Activated naive CD4-positive, alpha-beta T cell treated with anti-CD3 and anti-CD28 coated beads, Interleukin-2, amount 10 ng/mL, durations not matched to agents 7 days and 5 days (primary cell): ENCODE measurements at regions not wholly inside any gene's neighbourhood (a gene's known extent, or its start where the extent isn't known, plus 50 kb on each side); places are given as distances from the start of the nearest gene placed in this dataset.

Experiments
- CTCF ChIA-PET: fragments of 350-600 bp; sonication (Branson Sonifier 250); formaldehyde crosslinking; loops from one replicate; lab custom pipeline; 2021; ENCODE audit warnings: antibody characterized with exemption; lab: Charles Lee
- DNase-seq: peaks from one replicate; pipeline ENCODE4 v3.0.0-alpha.2; 2020
- H3K27ac Mint-ChIP-seq: one replicate; pipeline ENCODE4 v1.8.0; 2021; ENCODE audit warnings: mild to moderate bottlenecking, moderate library complexity, mixed read lengths
- H3K27me3 Mint-ChIP-seq: one replicate; pipeline ENCODE4 v1.8.0; 2021; ENCODE audit warnings: mild to moderate bottlenecking, mixed read lengths
- H3K36me3 Mint-ChIP-seq: one replicate; pipeline ENCODE4 v1.8.0; 2021; ENCODE audit warnings: mixed read lengths
- H3K4me1 Mint-ChIP-seq: one replicate; pipeline ENCODE4 v1.8.0; 2021; ENCODE audit warnings: mixed read lengths
- H3K4me3 Mint-ChIP-seq: one replicate; pipeline ENCODE4 v1.8.0; 2021; ENCODE audit warnings: mild to moderate bottlenecking, moderate library complexity, mixed read lengths
- H3K9me3 Mint-ChIP-seq: one replicate; pipeline ENCODE4 v1.8.0; 2021; ENCODE audit warnings: mixed read lengths

DNA sequence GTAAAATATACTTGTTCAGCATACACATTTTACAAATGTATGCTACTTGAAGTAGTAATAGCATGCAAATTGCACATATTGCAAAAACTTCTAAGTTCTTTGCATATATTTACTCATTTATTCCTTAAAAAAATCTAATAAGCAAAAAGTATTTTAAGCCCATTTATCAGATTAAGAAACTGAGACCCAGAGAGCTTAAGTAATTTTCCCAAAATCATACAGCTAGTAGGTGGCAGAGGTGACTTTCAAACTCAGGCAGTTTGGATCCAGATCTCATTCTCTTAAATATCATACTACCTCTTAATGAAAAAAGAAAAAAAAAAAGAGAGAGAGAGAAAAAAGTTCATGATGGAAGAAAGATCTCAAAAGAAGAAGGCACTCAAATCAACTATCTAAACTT, 157.9 kb downstream of the RPS12 start:
- H3K9me3 Mint-ChIP-seq, result no peaks in the 10 kb centered on the region
- no peak overlapping the region for H3K4me3 Mint-ChIP-seq
- no peak overlapping the region for H3K27ac Mint-ChIP-seq
- H3K4me1 Mint-ChIP-seq, result no peaks in the 10 kb centered on the region
- no peaks in the 10 kb centered on the region for H3K36me3 Mint-ChIP-seq
- no peak for DNase-seq
- CTCF ChIA-PET, result interaction anchor here (0.5 to 1.2 kb wide), 2 partner anchors 14 to 692 kb away, joined by 3 to 4 read pairs; no protein-coding TSS in a partner anchor
- peaks cover 15% of the 10 kb centered on the region for H3K27me3 Mint-ChIP-seq

DNA sequence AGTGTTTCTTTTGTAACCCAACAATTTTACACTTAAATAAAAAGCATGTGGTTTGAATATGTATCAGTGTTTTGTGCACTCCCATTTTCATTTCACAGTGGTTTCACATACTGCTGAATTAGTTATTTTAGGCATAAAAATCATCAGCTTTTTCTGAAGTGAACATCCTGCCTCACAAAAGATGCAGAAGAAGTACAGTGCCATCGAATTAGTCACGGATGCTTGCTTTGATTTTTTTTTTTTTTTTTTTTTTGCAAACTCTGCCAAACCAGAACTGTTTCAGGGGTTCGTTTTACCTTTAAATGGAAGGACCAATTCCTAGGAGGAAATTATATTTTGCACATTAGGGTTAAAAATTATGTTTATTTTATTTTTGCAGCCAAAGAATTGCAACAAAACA, 158.6 kb downstream of the RPS12 start:
- CTCF ChIA-PET, result no interaction called here
- Mint-ChIP-seq H3K4me1 (no peaks in the 10 kb centered on the region), H3K27me3 (peaks cover 15% of the 10 kb centered on the region), H3K4me3 (no peak overlapping the region), H3K27ac (no peak overlapping the region), H3K36me3 (no peaks in the 10 kb centered on the region), H3K9me3 (no peaks in the 10 kb centered on the region)
- no peak for DNase-seq

DNA sequence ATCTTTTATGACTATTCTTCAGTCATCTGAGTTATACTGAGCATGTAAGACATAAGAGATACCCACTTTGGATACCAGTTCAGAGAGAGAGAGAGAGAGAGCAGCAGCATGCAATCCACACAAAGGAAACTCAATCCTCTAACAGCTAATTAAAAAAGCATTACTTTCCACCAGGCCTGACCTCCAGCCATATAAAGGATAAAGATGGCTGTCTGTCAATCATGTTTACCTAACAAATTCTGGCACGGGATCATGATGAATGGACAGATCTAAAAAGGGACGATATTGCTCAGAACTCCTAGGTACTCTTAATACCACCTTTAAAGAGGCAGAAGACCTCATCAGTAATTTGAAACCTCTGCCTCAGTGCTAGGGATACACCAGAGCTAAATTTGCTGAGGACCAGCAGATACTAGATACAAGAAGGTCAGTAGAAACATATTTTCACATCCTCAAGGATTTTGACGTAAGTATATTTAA, 159.2 kb downstream of the RPS12 start:
- Mint-ChIP-seq H3K4me1 (no peaks in the 10 kb centered on the region), H3K9me3 (no peaks in the 10 kb centered on the region), H3K4me3 (no peak overlapping the region), H3K27me3 (peaks cover 17% of the 10 kb centered on the region), H3K27ac (no peak overlapping the region), H3K36me3 (no peaks in the 10 kb centered on the region)
- CTCF ChIA-PET, result interaction anchor here (0.8 kb wide), 1 partner anchor 11 kb away, joined by 3 read pairs; no protein-coding TSS in a partner anchor
- no peak for DNase-seq

DNA sequence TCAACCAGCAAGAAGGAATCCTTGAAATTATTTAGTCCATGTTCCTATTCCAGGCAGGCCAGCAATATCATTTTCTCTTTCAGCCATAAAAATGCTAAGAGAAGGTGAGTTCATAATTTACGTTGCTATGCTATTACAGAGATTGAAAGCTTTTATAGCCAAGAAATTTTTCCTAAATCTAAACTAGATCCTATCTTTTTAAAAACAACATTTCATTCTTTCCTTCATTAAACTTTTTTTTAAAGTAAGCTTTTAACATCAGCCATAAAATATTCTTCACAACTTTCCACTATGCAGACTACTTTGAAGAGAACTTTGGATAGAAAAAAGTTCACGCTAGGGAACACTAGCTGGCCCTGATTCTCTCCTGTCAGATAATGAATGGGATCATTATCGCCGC, 159.8 kb downstream of the RPS12 start:
- no peaks in the 10 kb centered on the region for H3K9me3 Mint-ChIP-seq
- H3K4me3 Mint-ChIP-seq, result no peak overlapping the region
- CTCF ChIA-PET, result interaction anchor here (0.8 kb wide), 1 partner anchor 12 kb away, joined by 3 read pairs; no protein-coding TSS in a partner anchor
- no peak for DNase-seq
- peaks cover 13% of the 10 kb centered on the region for H3K27me3 Mint-ChIP-seq
- no peaks in the 10 kb centered on the region for H3K4me1 Mint-ChIP-seq
- no peak overlapping the region for H3K27ac Mint-ChIP-seq
- H3K36me3 Mint-ChIP-seq, result no peaks in the 10 kb centered on the region

DNA sequence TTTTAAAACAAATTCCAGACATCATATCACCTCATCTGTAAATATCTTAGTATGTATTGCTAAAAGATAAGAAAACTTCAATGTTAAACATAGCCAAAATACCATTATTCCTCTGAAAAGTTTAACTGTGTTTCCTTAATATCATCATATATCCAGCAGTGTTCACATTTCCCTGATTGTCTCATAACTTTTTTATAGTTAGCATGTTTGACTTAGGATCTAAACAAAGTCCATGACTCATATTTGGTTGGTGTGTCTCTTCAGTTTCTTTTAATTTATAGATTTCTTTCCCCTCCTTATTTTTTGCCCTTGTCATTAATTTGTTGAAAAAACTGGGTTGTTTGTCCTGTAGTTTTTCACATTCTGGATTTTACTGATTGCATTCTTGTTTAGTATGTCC, 163.0 kb downstream of the RPS12 start:
- Mint-ChIP-seq H3K4me1 (no peaks in the 10 kb centered on the region), H3K27ac (no peak overlapping the region), H3K36me3 (no peaks in the 10 kb centered on the region), H3K27me3 (peaks cover 4% of the 10 kb centered on the region), H3K9me3 (no peaks in the 10 kb centered on the region), H3K4me3 (no peak overlapping the region)
- CTCF ChIA-PET, result interaction anchor here (1.2 kb wide), 1 partner anchor 15 kb away, joined by 4 read pairs; no protein-coding TSS in a partner anchor
- DNase-seq, result no peak

DNA sequence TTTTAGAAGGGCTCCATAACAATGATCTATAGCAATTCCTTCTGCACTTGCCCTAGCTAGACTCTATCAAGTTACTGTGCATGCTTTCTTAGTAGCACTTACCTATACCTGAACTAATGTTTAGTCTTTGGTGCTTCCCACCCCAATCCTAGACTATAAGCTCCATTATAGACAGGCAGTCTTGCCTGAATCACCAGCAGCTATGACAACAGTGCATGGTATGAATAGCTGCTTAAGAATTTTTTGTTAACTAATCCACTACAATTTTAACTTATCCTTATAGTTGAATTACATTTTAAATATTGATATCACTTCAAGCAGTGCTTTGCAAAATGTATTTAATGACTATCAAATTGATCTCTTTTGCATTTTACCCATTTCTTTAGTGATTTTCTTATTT, 164.3 kb downstream of the RPS12 start:
- no peak for DNase-seq
- no peaks in the 10 kb centered on the region for H3K36me3 Mint-ChIP-seq
- H3K4me1 Mint-ChIP-seq, result no peaks in the 10 kb centered on the region
- CTCF ChIA-PET, result interaction anchor here (1.2 kb wide), 1 partner anchor 16 kb away, joined by 4 read pairs; no protein-coding TSS in a partner anchor
- no peaks in the 10 kb centered on the region for H3K9me3 Mint-ChIP-seq
- H3K27me3 Mint-ChIP-seq, result peaks cover 4% of the 10 kb centered on the region
- no peak overlapping the region for H3K27ac Mint-ChIP-seq
- no peak overlapping the region for H3K4me3 Mint-ChIP-seq

DNA sequence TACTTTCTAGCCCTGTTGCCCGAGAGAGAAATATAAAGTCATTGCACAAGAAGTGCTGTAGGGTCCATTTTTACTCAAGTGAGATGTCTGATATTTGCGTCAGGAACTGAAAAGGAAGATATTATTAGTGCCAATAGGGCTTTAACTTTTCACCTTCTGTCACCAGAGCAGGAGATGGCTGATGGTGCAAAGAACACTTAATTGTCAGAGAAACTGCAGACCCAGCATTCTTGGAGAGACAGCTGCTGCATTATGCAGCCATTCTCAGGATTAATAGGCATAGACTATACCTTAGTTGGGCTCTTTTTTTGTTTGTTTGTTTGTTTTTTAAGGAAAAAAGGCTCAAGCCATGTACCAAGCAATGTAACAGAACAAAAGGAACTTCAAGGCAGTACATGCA, 179.4 kb downstream of the RPS12 start:
- H3K4me3 Mint-ChIP-seq, result no peak overlapping the region
- H3K36me3 Mint-ChIP-seq, result no peaks in the 10 kb centered on the region
- no peak for DNase-seq
- no peaks in the 10 kb centered on the region for H3K9me3 Mint-ChIP-seq
- no peaks in the 10 kb centered on the region for H3K27me3 Mint-ChIP-seq
- CTCF ChIA-PET, result no interaction called here
- no peaks in the 10 kb centered on the region for H3K4me1 Mint-ChIP-seq
- H3K27ac Mint-ChIP-seq, result no peak overlapping the region

DNA sequence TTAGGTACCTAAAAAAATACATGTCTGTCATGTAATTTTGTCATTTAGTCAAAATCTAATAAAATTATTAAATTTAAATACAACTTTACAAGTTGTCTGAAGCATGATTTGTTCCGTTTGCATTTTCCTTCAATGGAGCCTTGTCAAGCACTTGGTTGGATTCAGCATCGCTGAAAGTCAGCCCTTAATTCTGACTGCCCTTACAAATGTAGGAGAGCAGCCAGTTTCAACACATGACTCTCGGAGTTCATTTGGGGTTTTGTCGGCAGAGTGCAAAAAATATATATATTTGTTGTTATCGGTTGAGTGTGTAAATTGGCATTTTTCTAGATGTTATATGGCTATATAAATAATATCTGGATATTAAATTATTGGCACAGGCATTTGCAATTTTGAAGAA, 180.6 kb downstream of the RPS12 start:
- no peak overlapping the region for H3K4me3 Mint-ChIP-seq
- CTCF ChIA-PET, result no interaction called here
- H3K27ac Mint-ChIP-seq, result no peak overlapping the region
- no peaks in the 10 kb centered on the region for H3K9me3 Mint-ChIP-seq
- H3K4me1 Mint-ChIP-seq, result no peaks in the 10 kb centered on the region
- no peaks in the 10 kb centered on the region for H3K27me3 Mint-ChIP-seq
- DNase-seq, result no peak
- no peaks in the 10 kb centered on the region for H3K36me3 Mint-ChIP-seq

DNA sequence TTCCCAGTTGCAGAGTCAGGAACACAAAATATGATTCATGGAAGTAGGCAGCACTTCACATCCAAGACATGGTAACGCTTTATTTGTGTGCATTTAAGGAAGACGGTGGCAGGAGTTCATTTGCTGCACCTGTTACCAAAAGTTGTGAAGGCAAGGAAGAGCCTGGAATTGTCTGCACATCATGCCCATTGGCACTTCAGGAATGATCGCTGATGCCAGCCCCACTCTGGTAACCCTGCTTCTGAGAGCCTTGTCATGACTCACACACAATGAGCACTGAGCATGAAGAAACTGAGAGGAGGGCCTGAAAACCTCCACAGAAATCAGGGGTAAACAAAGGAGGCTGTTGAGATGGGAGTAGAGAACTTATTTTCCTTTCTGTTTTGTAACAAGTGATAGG, 181.1 kb downstream of the RPS12 start:
- CTCF ChIA-PET, result no interaction called here
- Mint-ChIP-seq H3K27me3 (no peaks in the 10 kb centered on the region), H3K4me1 (no peaks in the 10 kb centered on the region), H3K4me3 (no peak overlapping the region), H3K9me3 (no peaks in the 10 kb centered on the region), H3K36me3 (no peaks in the 10 kb centered on the region), H3K27ac (no peak overlapping the region)
- DNase-seq, result no peak

DNA sequence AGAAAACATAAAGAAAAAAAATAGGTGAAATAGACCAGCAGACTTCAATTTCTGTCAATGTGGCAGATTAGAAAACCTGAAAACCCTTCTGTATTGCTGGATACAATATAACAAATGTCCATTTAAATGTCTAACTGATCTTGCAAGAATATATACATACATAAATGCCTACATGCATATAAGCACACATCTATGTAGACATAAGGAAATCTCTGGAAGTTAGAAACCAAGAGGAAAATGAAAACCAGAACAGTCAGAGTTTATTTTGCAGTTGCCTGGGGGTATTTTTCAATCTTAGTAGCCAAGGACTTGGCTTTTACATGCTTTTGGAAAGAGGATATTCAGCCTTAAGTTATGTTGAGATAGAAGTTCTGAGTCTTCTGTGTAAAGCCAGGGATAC, 184.0 kb downstream of the RPS12 start:
- no peak overlapping the region for H3K4me3 Mint-ChIP-seq
- DNase-seq, result no peak
- CTCF ChIA-PET, result no interaction called here
- H3K36me3 Mint-ChIP-seq, result no peaks in the 10 kb centered on the region
- H3K4me1 Mint-ChIP-seq, result no peaks in the 10 kb centered on the region
- no peak overlapping the region for H3K27ac Mint-ChIP-seq
- H3K9me3 Mint-ChIP-seq, result no peaks in the 10 kb centered on the region
- H3K27me3 Mint-ChIP-seq, result no peaks in the 10 kb centered on the region

DNA sequence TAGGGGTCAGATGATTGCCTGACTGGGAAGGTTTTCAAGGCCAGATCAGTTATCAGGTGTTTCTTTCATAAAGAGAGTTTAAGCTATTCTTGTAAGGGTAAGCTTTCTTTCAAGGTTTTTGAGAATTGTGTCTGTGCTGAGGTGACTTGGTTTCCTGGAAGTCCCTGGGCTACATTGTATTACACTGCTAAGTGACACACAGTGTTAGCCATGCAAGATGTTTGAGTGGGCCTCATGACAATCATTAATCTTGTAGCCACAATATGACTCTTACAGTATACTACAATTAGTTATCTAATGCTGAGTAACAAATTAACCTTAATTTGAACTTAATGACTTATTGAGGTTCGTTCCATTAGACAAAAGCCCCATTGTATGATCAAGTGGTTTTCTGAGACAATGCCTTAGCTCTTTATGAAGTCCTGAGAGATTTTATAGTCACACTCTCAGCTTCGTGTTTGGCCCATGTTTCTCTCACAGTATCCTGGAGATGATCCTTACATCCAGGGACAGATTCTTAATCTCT, 186.7 kb downstream of the RPS12 start:
- Mint-ChIP-seq H3K4me3 (no peak overlapping the region), H3K4me1 (no peaks in the 10 kb centered on the region), H3K36me3 (no peaks in the 10 kb centered on the region), H3K27me3 (no peaks in the 10 kb centered on the region), H3K27ac (no peak overlapping the region), H3K9me3 (no peaks in the 10 kb centered on the region)
- CTCF ChIA-PET, result no interaction called here
- no peak for DNase-seq

DNA sequence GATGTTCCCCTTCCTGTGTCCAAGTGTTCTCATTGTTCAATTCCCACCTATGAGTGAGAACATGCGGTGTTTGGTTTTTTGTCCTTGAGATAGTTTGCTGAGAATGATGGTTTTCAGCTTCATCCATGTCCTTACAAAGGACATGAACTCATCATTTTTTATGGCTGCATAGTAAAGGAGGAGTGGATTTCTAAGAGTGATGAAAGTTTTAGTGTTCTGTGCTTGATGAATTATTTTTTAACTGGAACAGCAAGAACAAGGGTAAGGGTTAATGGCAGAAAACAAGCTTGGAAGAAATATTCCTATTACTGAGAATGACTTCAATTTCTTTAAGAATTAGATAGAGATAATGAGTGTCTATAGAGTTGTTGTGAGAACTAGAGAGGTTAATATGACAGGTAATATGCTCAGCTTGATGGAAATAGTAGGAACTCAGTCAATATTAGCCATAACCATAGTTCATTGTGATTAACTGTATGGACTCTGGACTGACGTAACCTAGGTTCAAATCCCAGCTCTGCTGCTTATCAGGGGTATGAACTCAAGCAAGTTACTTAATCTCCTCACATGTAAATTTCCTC, 190.0 kb downstream of the RPS12 start:
- Mint-ChIP-seq H3K9me3 (no peaks in the 10 kb centered on the region), H3K4me3 (no peak overlapping the region), H3K27ac (no peak overlapping the region), H3K4me1 (no peaks in the 10 kb centered on the region), H3K36me3 (no peaks in the 10 kb centered on the region), H3K27me3 (no peaks in the 10 kb centered on the region)
- no peak for DNase-seq
- CTCF ChIA-PET, result no interaction called here

DNA sequence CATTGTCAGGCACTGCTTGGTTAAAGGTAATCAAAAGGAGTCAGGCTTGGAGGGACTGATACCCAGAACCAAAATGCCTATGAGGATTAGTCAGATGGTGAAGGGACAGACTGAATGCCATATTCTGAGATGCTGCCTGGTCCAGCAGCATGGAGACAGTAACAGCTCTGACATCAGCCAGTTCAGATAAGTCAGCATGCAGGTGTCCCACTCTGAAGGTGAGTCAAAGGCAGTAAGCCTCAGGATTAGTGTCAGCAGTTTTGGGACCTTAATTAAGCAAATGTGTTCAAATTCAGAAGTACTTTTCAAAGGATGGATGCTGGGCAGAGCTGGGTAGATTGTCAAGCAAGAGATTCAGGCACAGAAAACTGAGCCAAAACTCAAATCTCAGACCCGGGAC, 198.4 kb downstream of the RPS12 start:
- H3K36me3 Mint-ChIP-seq, result no peaks in the 10 kb centered on the region
- no peak overlapping the region for H3K27ac Mint-ChIP-seq
- DNase-seq, result no peak
- no peaks in the 10 kb centered on the region for H3K27me3 Mint-ChIP-seq
- CTCF ChIA-PET, result no interaction called here
- no peaks in the 10 kb centered on the region for H3K9me3 Mint-ChIP-seq
- H3K4me3 Mint-ChIP-seq, result no peak overlapping the region
- no peaks in the 10 kb centered on the region for H3K4me1 Mint-ChIP-seq

DNA sequence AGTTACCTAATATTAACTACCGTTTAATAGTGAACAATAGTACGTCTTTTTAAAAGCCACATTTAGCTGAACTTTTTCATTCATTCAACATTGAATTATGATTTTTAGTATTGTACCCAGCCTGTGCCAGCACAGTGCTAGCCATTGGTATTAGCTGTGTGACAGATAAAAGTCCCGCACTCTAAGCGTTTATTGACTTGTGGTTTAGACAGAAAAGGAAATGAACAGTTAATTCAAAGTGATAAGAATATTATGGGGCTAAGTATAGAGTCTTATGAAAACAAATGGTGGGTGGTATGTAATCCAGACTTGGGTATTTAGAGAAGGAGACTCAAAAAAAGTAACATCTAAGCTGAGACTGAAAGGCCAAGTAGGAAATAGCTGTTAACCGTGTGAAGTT, 202.3 kb downstream of the RPS12 start:
- DNase-seq, result no peak
- no peaks in the 10 kb centered on the region for H3K9me3 Mint-ChIP-seq
- CTCF ChIA-PET, result no interaction called here
- no peak overlapping the region for H3K4me3 Mint-ChIP-seq
- H3K27me3 Mint-ChIP-seq, result no peaks in the 10 kb centered on the region
- no peaks in the 10 kb centered on the region for H3K4me1 Mint-ChIP-seq
- H3K36me3 Mint-ChIP-seq, result no peaks in the 10 kb centered on the region
- no peak overlapping the region for H3K27ac Mint-ChIP-seq

DNA sequence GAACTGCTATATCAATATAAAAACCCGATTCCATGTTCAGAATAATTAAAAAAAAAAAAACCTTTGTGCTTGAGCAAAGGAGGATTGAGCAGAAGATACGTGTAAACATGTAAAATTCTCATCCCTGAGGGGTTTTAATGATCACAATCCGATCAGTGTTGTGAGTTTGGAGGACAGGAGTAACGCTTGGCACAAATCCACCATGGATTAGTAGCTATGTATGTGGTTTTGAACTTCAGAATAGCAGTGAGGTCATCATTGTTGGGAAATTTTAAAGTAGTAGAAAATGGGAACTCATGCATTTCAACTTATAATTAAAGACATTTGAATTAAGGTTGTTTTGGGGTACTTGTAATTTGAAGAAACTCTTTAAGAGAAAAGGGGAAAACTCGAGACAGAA, 203.2 kb downstream of the RPS12 start:
- CTCF ChIA-PET, result no interaction called here
- Mint-ChIP-seq H3K9me3 (no peaks in the 10 kb centered on the region), H3K4me3 (no peak overlapping the region), H3K4me1 (no peaks in the 10 kb centered on the region), H3K27ac (no peak overlapping the region), H3K36me3 (no peaks in the 10 kb centered on the region), H3K27me3 (no peaks in the 10 kb centered on the region)
- DNase-seq, result no peak
